Stimulated activated CD4-positive, alpha-beta T cell treated with anti-CD3 and anti-CD28 coated beads, TNF-alpha, amount 100 ng/mL, for 24 hours (primary cell): ENCODE measurements at regions not wholly inside any gene's neighbourhood (a gene's known extent, or its start where the extent isn't known, plus 50 kb on each side); places are given as distances from the start of the nearest gene placed in this dataset.

Source experiments
- DNase-seq, 3 experiments: peaks; one replicate each; pipeline ENCODE4 v3.0.0-alpha.2; 2020; ENCODE audit warnings: low read depth in 3 of 3

GRCh38 chr5:159422361-159422760 is 92.1 kb upstream of the IL12B start:
- DNase-seq = no peak

DNA sequence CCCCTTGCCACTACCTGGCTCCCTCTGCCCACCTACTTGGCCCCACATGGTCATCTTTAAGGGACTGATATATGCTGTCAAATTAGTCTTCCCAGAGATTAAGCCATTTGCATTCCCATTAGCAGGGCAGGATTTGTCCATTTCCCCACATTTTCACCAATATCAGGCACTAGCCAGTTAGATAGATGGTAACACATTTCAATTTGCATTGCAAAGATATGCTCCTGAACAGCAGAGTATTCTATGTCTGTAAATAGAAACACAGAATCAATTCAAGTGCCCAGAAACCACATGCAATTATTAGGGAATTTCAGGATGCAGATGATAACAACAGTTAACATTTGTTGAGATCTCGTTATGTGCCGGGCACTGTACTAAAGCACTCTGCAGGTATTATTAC is 92.6 kb upstream of the IL12B start:
- DNase-seq = no peak

- DNase-seq = no peak
Observed at GRCh38 chr5:159424123-159424522, 93.8 kb upstream of the IL12B start.

DNA sequence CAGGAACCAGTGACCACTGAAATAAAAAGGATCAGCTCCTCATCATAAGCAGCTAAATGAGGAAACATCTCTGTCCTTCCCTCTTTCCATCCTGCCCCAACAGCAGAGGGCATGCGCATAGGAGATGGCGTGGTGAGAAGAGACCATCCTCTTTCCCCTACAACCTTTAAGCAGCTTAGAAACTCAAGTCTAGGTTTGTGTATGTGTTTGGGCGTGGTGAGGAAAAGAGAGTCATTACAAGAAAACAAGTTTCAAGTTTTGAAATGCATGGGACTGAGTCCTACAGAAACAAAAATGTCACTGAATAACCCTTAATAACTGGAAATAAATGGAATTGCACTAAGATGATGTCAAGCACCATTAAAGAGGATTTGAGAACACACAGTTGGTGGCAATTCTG is 96.4 kb upstream of the IL12B start:
- no peak for DNase-seq

DNA sequence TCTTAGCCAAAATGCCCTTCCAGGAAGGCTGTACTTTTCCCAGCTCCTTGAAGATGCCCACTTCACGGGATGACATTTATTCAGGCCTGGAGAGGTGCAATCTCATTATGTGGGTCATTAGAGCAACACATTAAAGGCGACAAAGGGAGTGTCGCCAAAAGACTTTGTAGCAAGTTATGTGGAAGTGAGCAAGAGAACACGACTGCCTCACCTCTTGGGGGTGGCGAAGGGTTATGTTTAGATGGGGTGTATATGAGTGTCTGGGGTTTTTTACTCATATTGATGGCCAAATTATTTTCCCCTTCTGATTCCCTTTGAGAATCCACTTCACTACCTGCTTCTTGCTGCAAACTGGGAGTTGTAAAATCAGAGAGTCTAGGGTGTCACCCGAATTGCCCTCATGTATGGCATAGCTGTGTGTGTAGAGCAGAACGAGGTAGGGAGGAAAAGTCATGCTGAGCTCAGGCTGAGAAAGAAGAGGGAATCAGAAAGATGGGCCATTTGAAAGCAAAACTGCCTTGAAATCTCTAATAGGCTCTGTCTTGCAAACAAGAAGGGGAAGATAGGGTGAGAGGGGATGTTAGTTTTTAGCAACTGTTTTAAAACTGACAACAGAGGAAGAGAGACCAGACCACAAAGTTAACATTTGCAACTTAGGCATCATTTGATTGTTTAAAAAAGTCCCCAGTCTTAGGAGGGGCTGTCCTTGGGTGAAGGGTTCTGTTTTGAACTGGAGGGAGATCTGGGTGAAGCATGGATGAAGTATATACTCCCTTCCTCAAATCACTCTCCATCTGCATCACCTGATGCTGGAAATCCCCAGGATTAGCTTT is 97.1 kb upstream of the IL12B start:
- DNase-seq = no peak

GRCh38 chr5:159430361-159431012 is 100.2 kb upstream of the IL12B start:
- DNase-seq = no peak

DNA sequence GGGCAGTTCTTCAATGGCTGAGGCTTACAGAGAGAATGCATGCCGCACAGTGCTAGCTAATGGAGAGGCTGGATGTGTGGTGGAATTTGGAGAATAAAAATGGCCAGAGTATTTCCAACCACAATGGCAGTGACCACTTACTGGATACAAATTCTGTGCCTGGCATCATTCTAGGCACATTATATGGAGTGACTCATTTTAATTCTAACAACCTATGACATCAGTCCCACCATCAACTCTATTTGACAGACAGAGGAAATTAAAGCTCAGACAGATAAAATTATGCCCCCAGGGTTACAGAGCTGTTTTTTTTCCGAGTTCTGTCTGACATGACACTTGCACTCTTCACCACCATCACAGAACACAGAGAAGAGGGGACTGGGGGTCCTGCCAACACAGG is 105.6 kb upstream of the IL12B start:
- DNase-seq = no peak

DNA sequence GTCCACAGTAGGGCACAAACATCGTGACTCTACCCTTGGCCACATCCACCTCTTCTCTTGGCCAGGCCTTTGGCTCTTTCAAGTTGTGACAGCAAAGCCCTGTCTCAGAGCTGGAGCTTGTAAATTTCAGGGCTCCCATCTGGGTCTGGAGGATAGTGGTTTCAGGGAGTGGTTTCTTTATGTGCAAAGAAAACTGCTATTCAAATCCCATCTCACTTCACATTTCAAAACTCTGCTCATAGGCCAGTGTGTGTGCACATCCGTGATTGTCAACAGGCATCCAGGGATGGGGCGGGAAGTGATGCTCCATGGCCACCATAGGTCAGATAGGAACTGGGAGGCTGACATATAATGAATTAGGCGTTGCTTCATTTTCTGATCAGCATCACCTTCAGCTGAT is 107.8 kb upstream of the IL12B start:
- no peak for DNase-seq

DNA sequence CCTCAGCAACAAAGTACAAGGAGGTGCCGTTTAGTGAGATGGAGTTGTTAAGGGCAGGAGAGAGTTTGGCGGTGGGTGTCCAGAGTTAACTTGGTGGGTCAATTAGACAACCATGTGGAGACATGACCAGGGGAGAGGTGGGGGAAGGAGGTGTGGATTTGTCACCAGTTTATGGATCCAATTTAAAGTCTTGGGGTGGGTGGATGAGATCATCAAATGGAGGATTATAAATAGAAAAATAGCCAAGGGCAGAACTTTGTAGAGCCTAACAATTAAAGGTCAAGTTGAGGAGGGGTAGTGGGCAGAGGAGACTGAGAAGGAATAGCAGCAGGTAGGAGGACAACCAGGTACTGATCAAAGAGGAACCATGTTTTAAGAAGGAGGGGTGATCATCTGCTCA is 108.7 kb upstream of the IL12B start:
- no peak for DNase-seq

- DNase-seq = no peak
Observed at GRCh38 chr5:159440235-159440634, 109.9 kb upstream of the IL12B start.

GRCh38 chr5:159440968-159441367 is 110.7 kb upstream of the IL12B start:
- DNase-seq = no peak

DNA sequence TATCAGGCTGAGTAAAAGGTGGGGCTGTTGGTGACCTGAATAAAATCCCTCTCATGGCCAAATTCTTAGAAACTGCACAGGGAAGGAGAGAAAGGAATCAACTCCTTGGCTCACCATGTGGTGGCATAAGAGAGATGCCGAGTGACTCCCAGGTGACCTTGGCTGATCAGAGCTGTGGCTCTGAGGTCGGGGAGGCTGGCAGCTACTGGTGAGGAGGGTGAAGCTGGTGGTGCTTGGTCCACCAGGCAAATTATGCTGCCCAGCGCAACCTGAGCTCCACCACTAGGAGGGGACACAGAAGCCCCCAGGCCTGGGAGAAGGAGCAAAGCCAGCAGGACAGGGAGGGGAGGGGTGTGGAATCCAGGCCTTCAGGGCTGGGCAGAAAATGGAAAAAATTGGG is 111.2 kb upstream of the IL12B start:
- DNase-seq = no peak

GRCh38 chr5:159442206-159442850 is 112.0 kb upstream of the IL12B start:
- DNase-seq = no peak

DNA sequence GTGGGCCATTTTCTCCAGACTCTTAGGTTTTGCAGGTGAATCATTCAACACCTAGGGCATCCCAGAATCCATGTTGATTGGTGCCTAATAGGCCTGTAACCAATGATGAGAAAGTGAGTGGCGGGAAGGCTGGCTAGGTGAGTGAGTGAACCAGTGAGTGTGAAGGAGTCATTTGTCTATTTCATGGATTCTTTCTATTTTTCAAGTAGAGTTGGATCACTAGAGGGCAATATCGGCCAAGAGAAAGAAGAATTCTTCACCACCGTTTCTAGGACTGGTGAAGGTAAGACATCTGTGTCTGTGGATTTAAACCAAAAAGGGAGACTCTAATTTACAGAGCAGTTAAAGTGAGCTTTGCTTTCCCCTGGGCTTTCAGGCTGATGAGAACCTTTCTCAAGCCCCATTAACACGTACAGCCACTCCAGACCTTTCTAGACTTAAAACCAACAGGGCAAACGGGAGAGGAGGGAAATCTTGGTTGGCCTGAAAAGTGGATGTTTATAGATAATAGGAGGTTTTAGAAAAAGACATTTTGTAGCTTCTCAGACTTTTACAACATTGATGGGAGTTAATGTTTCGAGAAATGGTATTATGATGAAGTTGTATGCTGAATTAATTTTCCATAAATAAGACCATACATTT is 114.3 kb upstream of the IL12B start:
- no peak for DNase-seq

DNA sequence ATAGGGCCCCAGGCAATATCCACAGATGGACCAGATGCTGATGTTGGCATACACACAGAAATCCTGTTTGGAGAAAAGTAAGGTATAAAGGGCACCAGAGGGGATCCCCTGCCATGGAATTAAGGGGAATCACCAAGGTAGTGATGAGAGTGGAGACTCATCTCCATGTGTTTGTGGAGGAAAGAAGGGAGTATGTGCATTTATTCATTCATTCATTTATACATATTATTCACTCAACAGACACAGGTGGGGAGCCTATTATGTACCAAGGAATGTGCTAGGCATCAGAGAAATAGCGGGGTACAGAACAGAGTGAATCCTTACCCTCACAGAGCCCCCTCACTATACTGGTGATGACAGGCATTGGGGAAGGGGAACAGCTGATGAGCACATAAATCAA is 116.8 kb upstream of the IL12B start:
- DNase-seq = no peak

DNA sequence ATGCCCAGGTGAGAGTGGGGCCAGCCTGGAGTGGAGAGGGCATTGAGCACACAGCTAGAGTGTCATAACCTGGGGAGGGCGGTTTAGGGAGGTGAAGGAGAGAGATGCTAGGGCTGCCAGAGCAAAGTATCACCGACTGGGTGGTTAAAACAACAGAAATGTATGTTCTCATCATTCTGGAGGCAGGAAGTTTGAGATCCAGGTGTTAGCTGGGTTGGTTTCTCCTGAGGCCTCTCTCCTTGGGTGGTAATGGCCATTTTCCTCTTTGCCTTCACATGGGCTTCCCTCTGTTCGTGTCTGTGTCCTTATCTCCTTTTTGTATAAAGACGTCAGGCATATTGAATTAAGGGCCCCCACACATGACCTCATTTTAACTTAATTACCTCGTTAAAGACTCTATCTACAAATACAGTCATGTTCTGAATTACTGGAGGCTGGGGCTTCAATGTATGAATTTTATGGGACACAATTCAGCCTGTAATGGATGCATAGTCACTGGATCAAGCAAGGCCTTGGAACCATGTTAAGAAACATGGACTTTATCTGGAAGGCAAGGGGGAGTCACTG is 118.6 kb upstream of the IL12B start:
- DNase-seq = no peak

DNA sequence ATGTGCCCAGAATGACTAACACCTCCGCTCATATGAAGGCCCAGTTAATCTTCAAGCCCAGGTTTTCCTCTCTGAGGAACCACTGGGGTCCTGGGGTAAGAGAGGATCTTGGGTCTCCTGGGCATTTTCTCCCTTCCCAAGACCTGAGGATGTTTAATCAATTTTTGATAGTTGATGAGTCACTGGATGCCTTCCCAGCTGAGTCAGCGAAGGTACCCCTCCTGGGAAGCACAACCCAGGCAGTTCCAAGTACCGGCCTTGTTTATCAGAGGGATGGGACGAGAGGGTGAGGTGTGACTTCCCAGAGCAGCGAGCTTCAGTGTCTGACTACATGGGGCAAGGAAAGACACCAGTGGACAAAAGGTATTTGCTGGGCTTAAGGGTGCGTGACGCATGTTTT is 119.6 kb upstream of the IL12B start:
- no peak for DNase-seq

DNA sequence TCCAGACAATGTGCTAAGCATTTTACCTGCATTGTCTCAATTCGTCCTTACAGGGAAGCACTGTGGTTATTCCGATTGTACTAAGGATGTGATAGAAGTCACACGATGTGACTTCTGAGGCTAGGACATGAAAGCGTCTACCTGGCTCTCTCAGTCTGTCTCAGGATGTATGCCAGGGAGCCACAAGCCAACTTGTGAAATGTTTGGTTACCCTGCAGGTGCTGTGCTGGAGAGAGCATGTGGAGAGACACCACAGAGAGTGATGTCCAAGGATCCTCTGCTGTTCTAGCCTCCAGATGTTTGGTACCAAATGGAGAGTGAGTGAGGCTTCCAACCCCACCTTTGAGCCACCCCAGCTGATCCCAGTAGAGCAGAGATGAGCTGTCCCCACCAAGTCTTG is 120.1 kb upstream of the IL12B start:
- DNase-seq = no peak

DNA sequence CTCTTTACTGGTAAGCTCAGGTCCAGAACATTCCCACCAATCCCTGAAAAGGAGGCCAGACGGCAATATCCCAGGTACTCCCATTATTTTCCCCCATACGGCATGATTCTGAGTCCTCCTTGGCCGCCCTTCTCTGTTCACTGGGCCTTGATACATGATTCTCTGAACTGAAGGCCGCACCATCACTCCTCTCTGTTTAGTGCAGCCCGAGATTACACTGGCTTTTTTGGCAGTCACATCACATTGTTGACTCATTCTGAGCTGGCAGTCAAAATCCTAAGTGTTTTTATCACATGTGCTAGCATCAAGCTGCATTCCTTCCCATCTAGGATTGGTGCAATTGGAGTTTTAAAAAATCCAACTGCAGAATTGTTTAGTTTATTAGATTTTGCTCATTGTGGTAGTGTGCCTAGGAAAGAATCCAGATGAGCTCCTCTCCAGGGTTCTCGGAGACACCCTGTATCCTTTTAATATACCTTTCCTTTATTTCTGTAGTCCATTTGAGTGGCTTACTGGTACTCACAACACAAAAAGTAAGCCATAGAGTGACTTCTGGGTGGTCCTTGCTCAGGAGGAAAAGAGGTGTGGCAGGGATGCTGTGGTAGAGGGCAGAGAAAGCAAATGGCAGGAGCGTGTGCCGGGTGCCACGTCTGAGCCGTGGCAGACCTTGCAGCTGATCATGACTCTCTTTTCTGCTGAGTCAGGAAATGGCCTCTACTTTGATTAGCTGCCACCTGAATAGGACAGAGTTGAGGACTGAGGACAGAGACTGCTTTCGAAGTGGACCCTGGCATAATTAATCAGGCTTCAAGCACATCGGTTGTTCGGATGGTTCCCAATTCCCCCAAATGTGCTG is 121.1 kb upstream of the IL12B start:
- DNase-seq = no peak

DNA sequence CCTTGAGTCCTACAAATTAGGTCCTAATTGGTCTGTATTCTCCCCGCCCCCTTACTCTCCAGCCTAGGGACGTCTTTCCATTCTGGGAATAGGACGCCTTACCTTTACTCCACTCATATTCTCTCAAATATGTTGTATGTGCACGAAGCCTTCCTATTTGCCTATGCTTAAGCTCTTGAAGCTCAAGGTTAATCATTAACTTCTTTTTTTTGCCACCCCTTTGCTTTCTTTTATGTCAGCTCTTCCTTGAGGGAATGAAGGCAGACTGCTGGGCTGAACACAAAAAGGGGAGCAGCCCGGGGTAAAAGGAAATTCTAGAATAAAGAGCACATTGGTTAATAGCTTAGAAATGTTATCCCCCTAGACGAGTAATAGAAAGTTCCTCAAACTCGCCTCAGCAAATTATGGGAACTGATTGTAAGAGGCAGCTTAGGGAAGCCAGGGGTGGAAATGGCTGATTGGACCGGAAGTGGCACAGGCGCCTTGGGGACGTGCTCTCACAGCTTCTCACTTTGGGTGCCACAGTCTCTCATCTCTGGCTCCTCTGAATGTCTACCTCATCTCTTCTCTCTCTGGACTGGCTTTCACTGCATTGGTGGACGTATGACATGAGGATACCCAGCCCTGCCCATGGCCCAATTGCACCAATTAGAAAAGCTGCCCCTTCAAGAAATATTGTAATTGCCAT is 122.3 kb upstream of the IL12B start:
- DNase-seq = no peak

- no peak for DNase-seq
Observed at GRCh38 chr5:159453209-159453608, 122.9 kb upstream of the IL12B start.
